GM10248 (cell line): ENCODE measurements at regions not wholly inside any gene's neighbourhood (a gene's known extent, or its start where the extent isn't known, plus 50 kb on each side); places are given as distances from the start of the nearest gene placed in this dataset.

Experiments used
- CTCF ChIA-PET: fragments of 300-600 bp; sonication (Branson Sonifier 250); formaldehyde crosslinking; extraction: SDS; loops from one replicate; lab custom pipeline; 2021; ENCODE audit warnings: antibody characterized with exemption; lab: Yijun Ruan, JAX
- POLR2A ChIA-PET: fragments of 350-650 bp; sonication (Branson Sonifier 250); formaldehyde crosslinking; extraction: SDS; loops from one replicate; lab custom pipeline; 2020; ENCODE audit warnings: antibody characterized with exemption; lab: Yijun Ruan, JAX
- DNase-seq: peaks from one replicate; pipeline ENCODE4 v3.0.0; 2012; ENCODE audit errors: extremely low spot score
- TF ChIP-seq, protein P1 (sequence below): IDR thresholded peaks from 2 replicates; pipeline ENCODE4 v1.5.1; 2012; ENCODE audit warnings: mild to moderate bottlenecking, low read depth; ENCODE audit errors: extremely low read depth, missing control alignments, control extremely low read depth

DNA sequence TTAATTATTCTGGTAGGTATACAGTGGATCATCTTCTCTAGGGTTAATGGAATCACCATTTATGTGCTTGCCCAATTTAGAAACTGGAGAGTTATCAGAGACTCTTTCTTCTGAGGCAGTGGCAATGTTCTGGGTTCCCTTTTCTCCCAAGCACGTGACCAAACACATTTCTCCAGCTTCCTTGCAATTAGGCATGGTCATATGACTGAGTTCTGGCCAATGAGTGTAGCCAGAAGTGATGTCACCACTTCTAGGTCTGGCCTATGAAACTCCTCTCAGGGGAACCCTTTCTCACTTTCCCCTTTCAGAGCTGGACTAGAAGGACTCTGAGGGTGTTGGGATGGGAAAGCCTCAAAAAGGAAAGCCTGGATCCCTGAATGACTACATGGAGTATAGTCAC is 172.0 kb downstream of the NSG2 start:
- DNase-seq = no peak
- CTCF ChIA-PET = interaction anchor here (0.9 kb wide), 1 partner anchor 9 kb away, joined by 3 read pairs; no protein-coding TSS in a partner anchor
- POLR2A ChIA-PET = no interaction called here
- TF ChIP-seq, protein P1, sequence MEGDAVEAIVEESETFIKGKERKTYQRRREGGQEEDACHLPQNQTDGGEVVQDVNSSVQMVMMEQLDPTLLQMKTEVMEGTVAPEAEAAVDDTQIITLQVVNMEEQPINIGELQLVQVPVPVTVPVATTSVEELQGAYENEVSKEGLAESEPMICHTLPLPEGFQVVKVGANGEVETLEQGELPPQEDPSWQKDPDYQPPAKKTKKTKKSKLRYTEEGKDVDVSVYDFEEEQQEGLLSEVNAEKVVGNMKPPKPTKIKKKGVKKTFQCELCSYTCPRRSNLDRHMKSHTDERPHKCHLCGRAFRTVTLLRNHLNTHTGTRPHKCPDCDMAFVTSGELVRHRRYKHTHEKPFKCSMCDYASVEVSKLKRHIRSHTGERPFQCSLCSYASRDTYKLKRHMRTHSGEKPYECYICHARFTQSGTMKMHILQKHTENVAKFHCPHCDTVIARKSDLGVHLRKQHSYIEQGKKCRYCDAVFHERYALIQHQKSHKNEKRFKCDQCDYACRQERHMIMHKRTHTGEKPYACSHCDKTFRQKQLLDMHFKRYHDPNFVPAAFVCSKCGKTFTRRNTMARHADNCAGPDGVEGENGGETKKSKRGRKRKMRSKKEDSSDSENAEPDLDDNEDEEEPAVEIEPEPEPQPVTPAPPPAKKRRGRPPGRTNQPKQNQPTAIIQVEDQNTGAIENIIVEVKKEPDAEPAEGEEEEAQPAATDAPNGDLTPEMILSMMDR = no peak

GRCh38 chr5:174218162-174218561 is 172.7 kb downstream of the NSG2 start:
- TF ChIP-seq, protein P1 = no peak
- ChIA-PET POLR2A (no interaction called here), CTCF (no interaction called here)
- DNase-seq = no peak

DNA sequence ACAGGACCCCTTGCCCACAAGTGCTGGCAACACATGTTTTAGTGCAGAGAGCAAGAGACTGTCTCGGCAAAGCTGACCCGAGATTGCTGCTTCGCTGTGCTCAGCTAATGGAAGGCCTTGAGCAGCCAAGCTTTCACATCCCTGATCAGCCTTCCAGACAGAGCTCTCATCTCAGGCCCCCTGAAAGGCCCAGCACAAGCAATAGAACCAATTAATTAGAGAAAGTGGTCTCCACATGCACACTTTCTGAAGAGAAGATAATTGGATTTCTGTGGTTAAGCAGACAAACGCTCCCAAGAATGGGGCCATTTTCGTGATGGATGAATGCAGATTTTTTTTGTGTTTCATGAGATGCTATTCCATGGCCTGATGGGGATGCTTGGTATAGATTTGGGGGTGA is 174.9 kb downstream of the NSG2 start:
- ChIA-PET CTCF (interaction anchor here (0.8 kb wide), 1 partner anchor 97 kb away, joined by 3 read pairs; no protein-coding TSS in a partner anchor), POLR2A (no interaction called here)
- TF ChIP-seq, protein P1 = no peak
- no peak for DNase-seq

GRCh38 chr5:174221436-174221835 is 175.9 kb downstream of the NSG2 start:
- TF ChIP-seq, protein P1 = no peak
- ChIA-PET POLR2A (no interaction called here), CTCF (interaction anchor here (1.1 to 1.5 kb wide), 2 partner anchors 15 to 90 kb away, joined by 3 to 4 read pairs; no protein-coding TSS in a partner anchor)
- no peak for DNase-seq

- DNase-seq = no peak
- TF ChIP-seq, protein P1 = no peak
- CTCF ChIA-PET = interaction anchor here (1.1 to 1.5 kb wide), 2 partner anchors 14 to 90 kb away, joined by 3 to 4 read pairs; no protein-coding TSS in a partner anchor
- POLR2A ChIA-PET = no interaction called here
These were observed 176.4 kb downstream of the NSG2 start for GRCh38 chr5:174221946-174222345.

DNA sequence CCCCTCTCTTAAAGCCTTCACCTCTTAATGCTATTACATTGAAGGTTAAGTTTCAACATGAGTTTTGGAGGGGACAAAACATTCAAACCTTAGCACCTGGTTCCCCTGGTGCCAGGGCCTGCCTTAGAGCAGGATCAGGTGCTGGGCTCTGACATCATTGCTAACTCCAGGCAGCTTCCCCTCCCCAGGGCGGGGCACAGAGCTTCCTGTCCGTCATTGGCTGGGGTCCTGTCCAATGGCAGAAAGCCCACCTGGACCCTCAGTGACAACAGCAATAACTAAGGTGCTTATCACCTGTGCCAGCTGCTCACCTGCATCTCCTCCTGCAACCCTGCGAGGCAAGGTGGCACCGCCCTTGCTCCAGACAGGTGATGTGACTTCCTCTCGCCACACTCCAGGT is 177.4 kb downstream of the NSG2 start:
- POLR2A ChIA-PET = no interaction called here
- CTCF ChIA-PET = no interaction called here
- no peak for DNase-seq
- TF ChIP-seq, protein P1 = no peak
